HEK293T (cell line): ENCODE measurements at regions not wholly inside any gene's neighbourhood (a gene's known extent, or its start where the extent isn't known, plus 50 kb on each side); places are given as distances from the start of the nearest gene placed in this dataset.

Experiments
- CTCF ChIA-PET: fragments of 350-600 bp; formaldehyde crosslinking; extraction: SDS; loops from one replicate; lab custom pipeline; 2021; ENCODE audit warnings: antibody characterized with exemption, inconsistent platforms; lab: Yijun Ruan, JAX
- POLR2A ChIA-PET: fragments of 350-600 bp; formaldehyde crosslinking; extraction: SDS; loops from one replicate; lab custom pipeline; 2020; ENCODE audit warnings: antibody characterized with exemption, inconsistent platforms; lab: Yijun Ruan, JAX
- DNase-seq: peaks from one replicate; pipeline ENCODE4 v3.0.0; 2012; ENCODE audit warnings: mixed read lengths; ENCODE audit errors: extremely low spot score
- ARNT ChIP-seq: fragments of 450-650 bp; IDR thresholded peaks from 2 replicates; pipeline ENCODE4 v1.6.1; 2017; ENCODE audit warnings: mild to moderate bottlenecking
- BHLHE40 ChIP-seq: fragments of 450-650 bp; IDR thresholded peaks from 2 replicates; pipeline ENCODE4 v1.6.1; 2016; ENCODE audit warnings: mild to moderate bottlenecking, moderate library complexity, borderline replicate concordance
- CTBP1 ChIP-seq: fragments of 450-650 bp; IDR thresholded peaks from 2 replicates; pipeline ENCODE4 v1.6.1; 2016; ENCODE audit warnings: borderline replicate concordance
- ELF4 ChIP-seq: fragments of 450-650 bp; IDR thresholded peaks from 2 replicates; pipeline ENCODE4 v1.6.1; 2017; ENCODE audit warnings: antibody characterized with exemption
- FOXA1 ChIP-seq: fragments of 450-650 bp; IDR thresholded peaks from 2 replicates; pipeline ENCODE4 v1.6.1; 2016; ENCODE audit warnings: mild to moderate bottlenecking
- FOXK2 ChIP-seq: fragments of 450-650 bp; IDR thresholded peaks from 2 replicates; pipeline ENCODE4 v1.6.1; 2016; ENCODE audit warnings: mild to moderate bottlenecking
- FOXM1 ChIP-seq: fragments of 450-650 bp; IDR thresholded peaks from 2 replicates; pipeline ENCODE4 v1.6.1; 2017; ENCODE audit warnings: mild to moderate bottlenecking, borderline replicate concordance
- HDGF ChIP-seq: fragments of 450-650 bp; IDR thresholded peaks from 2 replicates; pipeline ENCODE4 v1.6.1; 2017; ENCODE audit warnings: antibody characterized with exemption, borderline replicate concordance
- L3MBTL2 ChIP-seq: fragments of 450-650 bp; conservative IDR thresholded peaks from 2 replicates; pipeline ENCODE4 v1.6.1; 2016; ENCODE audit warnings: mild to moderate bottlenecking
- LEF1 ChIP-seq: fragments of 450-650 bp; IDR thresholded peaks from 2 replicates; pipeline ENCODE4 v1.6.1; 2017; ENCODE audit warnings: mild to moderate bottlenecking, borderline replicate concordance
- NFRKB ChIP-seq: fragments of 450-650 bp; IDR thresholded peaks from 2 replicates; pipeline ENCODE4 v1.6.1; 2016; ENCODE audit warnings: mild to moderate bottlenecking, moderate library complexity
- SP1 ChIP-seq: fragments of 450-650 bp; IDR thresholded peaks from 2 replicates; pipeline ENCODE4 v1.6.1; 2017
- SUZ12 ChIP-seq: fragments of 450-650 bp; IDR thresholded peaks from 2 replicates; pipeline ENCODE4 v1.6.1; 2016; ENCODE audit warnings: mild to moderate bottlenecking
- TARDBP ChIP-seq: fragments of 450-650 bp; IDR thresholded peaks from 2 replicates; pipeline ENCODE4 v1.6.1; 2016
- ZNF384 ChIP-seq: fragments of 450-650 bp; IDR thresholded peaks from 2 replicates; pipeline ENCODE4 v1.6.1; 2016
- TF ChIP-seq, protein P1 (sequence below): fragments of 450-650 bp; IDR thresholded peaks from 2 replicates; pipeline ENCODE4 v1.6.1; 2016

DNA sequence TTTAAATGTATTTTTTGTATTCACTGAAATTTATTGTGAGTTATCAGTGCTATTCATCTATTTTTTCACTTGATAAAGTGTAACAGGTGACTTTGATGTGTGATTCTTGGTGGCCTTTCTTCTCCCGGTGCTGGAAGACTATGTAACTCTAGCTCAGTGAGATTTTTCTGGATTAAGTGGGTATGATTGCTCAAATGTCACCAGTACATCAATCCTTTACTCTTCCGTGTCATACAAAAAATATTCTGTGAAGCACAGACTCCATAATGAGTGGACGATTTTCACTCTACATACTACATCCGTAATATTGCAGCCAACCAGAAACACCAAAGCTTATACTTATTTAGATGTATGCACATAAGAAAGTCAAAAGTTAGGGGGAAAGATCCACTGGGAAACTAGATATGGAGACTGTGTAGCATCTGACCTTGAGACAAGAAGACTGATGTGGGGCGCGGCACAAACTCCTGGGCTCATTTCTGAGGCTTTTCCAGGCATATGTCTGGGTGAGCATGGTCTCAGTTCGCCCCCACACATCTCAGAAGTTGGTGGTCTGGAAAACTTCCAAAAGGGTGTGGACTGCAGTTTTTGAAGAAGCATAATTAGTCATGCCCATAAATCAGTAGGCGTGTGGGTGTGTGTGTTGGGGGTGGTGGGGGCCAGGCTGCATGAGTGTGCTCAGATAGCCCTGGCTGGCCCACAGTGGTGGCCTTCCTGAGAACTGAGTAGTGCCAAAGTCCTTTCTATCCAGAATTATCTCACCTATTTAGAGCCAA, 53.9 kb upstream of the TENM3 start:
- ChIA-PET POLR2A (interaction anchor here (1.0 kb wide), 1 partner anchor 44 kb away, joined by 3 read pairs; no protein-coding TSS in a partner anchor), CTCF (interaction anchor here (0.6 to 1.9 kb wide), 5 partner anchors 11 to 639 kb away, joined by 3 to 6 read pairs (median 4); no protein-coding TSS in a partner anchor)
- no peak for TF ChIP-seq NFRKB
- TF ChIP-seq, protein P1, sequence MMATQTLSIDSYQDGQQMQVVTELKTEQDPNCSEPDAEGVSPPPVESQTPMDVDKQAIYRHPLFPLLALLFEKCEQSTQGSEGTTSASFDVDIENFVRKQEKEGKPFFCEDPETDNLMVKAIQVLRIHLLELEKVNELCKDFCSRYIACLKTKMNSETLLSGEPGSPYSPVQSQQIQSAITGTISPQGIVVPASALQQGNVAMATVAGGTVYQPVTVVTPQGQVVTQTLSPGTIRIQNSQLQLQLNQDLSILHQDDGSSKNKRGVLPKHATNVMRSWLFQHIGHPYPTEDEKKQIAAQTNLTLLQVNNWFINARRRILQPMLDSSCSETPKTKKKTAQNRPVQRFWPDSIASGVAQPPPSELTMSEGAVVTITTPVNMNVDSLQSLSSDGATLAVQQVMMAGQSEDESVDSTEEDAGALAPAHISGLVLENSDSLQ, result peak; percentile 74
- no peak for DNase-seq

DNA sequence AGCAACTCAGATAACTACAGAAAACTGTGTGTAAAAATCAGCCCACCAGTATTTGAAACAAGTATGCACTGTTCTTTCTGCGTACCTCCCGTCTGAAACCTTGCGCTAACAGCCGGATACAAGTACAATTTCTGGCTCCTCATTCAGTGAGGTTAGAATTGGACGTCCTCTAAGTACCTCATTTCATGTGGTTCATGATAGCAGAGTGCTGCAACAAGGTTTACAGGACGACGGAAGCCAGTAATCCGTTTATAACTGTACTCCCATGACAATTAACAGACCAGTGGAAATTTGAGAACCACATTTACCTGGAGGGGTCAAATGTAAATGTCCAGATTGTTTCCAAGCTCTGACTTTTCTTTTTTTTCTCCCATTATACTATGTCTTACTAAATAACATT, 52.9 kb upstream of the TENM3 start:
- CTCF ChIA-PET, result interaction anchor here (0.6 kb wide), 4 partner anchors 49 to 1066 kb away, joined by 3 to 4 read pairs (median 3); no protein-coding TSS in a partner anchor
- TF ChIP-seq L3MBTL2, result no peak
- no peak for TF ChIP-seq CTBP1
- no peak for TF ChIP-seq TARDBP
- TF ChIP-seq NFRKB, result no peak
- TF ChIP-seq SP1, result no peak

DNA sequence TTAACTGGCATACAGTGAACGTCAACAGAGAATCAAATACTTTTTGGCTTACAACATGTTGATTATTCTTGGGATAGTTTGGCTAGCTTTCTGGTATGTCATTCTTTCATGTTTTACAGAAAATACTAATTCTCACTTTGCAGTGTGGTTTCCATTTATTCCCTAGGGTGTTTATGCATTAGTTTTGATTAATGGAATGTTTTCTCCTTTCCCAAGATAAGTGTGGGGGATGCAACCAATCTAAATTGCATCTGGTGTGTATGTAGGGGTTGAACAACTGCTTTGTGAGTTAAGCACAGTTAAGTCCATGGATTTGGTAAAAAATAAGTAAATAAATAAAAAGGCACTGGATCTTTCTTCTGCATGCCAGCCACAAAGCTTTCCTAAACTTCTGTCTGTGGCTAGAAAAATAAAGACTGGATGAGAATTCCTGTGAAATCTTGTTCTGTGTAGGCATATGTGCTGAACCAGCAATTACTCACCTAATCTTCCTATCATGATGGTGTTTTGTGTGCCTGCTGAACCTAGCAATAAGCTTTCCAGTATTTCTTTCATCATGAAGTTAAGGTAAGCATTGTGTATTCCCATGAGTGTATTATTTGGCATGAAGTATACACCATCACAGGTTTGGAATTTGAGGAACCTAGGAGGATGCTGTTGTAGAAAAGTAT, 50.6 kb upstream of the TENM3 start:
- no peak for DNase-seq
- ChIA-PET CTCF (no interaction called here), POLR2A (interaction anchor here (1.2 kb wide), 1 partner anchor 48 kb away, joined by 4 read pairs; no protein-coding TSS in a partner anchor)
- TF ChIP-seq ARNT (no peak), ZNF384 (no peak), FOXA1 (no peak), LEF1 (no peak), NFRKB (no peak), BHLHE40 (no peak), TARDBP (no peak), CTBP1 (no peak), L3MBTL2 (no peak), FOXK2 (no peak), FOXM1 (no peak), ELF4 (no peak), HDGF (no peak), SP1 (no peak), SUZ12 (no peak)
- TF ChIP-seq, protein P1, result no peak

More for the DNA sequence above, 52.9 kb upstream of the TENM3 start:
- DNase-seq, result no peak
- POLR2A ChIA-PET, result no interaction called here

DNA sequence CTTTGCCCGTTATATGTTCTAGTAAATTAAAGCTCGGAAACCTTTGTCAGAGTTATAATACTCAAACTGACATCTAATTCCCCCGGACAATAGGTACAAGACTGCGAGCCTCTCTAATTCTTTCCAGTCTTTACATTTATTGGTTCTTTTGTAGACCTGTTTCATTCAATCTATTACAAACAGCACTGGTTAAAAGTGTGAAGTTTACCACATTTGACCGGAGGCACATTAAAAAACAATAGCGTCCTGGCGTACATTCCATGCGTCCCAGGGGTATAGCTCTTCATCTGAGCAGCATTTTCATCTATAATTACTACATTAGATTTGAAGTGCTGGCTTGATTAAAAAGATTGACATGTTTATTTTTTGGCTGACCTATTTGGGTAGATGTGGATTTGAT, 49.9 kb upstream of the TENM3 start:
- DNase-seq, result no peak
- TF ChIP-seq ZNF384 (no peak), TARDBP (no peak), HDGF (no peak)
- CTCF ChIA-PET, result no interaction called here
- POLR2A ChIA-PET, result interaction anchor here (1.2 kb wide), 1 partner anchor 48 kb away, joined by 4 read pairs; no protein-coding TSS in a partner anchor
